RWPE2 (cell line): ENCODE measurements at regions not wholly inside any gene's neighbourhood (a gene's known extent, or its start where the extent isn't known, plus 50 kb on each side); places are given as distances from the start of the nearest gene placed in this dataset.
A peak's percentile ranks its signal among the peaks of the same experiment; 100 is the strongest.
"Not testable (repeated sequence)": the region's sequence is repeated elsewhere in the genome, so short reads cannot be mapped to it uniquely, and the experiment has no call there.

Source experiments
- ATAC-seq: fragments of 200-7000 bp; cut with Tn5 transposase; 3 replicates; pipeline ENCODE4 v1.9.1; 2021; ENCODE audit warnings: low read depth
- DNase-seq: peaks from one replicate; pipeline ENCODE4 v3.0.0-alpha.2; 2020; ENCODE audit warnings: low spot score
- H3K27ac ChIP-seq: fragments of 450-650 bp; 2 replicates; pipeline ENCODE4 v1.5.1; 2017; ENCODE audit warnings: mild to moderate bottlenecking; ENCODE audit not compliant: poor library complexity, severe bottlenecking
- H3K27me3 ChIP-seq: fragments of 250-450 bp; sonication (Bioruptor Pico); 2 replicates; pipeline ENCODE4 v1.5.1; 2021; ENCODE audit warnings: mild to moderate bottlenecking, moderate library complexity; ENCODE audit not compliant: insufficient read depth, poor library complexity, severe bottlenecking
- H3K36me3 ChIP-seq: fragments of 250-450 bp; sonication (Bioruptor Pico); 2 replicates; pipeline ENCODE4 v1.5.1; 2020; ENCODE audit warnings: low read depth, mild to moderate bottlenecking, moderate library complexity
- H3K4me1 ChIP-seq: fragments of 250-450 bp; sonication (Bioruptor Pico); 2 replicates; pipeline ENCODE4 v1.5.1; 2021; ENCODE audit warnings: mild to moderate bottlenecking, moderate library complexity; ENCODE audit not compliant: insufficient read depth, poor library complexity, severe bottlenecking
- H3K4me3 ChIP-seq: fragments of 250-450 bp; sonication (Bioruptor Pico); 2 replicates; pipeline ENCODE4 v1.5.1; 2021; ENCODE audit warnings: mild to moderate bottlenecking, moderate library complexity; ENCODE audit not compliant: severe bottlenecking
- H3K9me3 ChIP-seq: fragments of 250-450 bp; sonication (Bioruptor Pico); 2 replicates; pipeline ENCODE4 v1.5.1; 2021; ENCODE audit warnings: mild to moderate bottlenecking, moderate library complexity; ENCODE audit not compliant: severe bottlenecking
- CTCF ChIP-seq: fragments of 450-650 bp; IDR thresholded peaks from one replicate; pipeline ENCODE4 v1.5.1; 2017; ENCODE audit warnings: mild to moderate bottlenecking, moderate library complexity; ENCODE audit not compliant: poor library complexity, severe bottlenecking

GRCh38 chr1:149841597-149842238 lies 57.6 kb upstream of the BOLA1 start:
- not testable (repeated sequence) for H3K9me3 ChIP-seq, DNase-seq, H3K27ac ChIP-seq, H3K4me3 ChIP-seq, H3K27me3 ChIP-seq
- Histone ChIP-seq H3K4me1 (peaks cover 17% of the 10 kb centered on the region), H3K36me3 (peaks cover 19% of the 10 kb centered on the region)
- peak; percentile 51 for ATAC-seq

- H3K27ac ChIP-seq: peak overlapping the region; percentile 86
- DNase-seq: not testable (repeated sequence)
Observed at GRCh38 chr1:149842458-149843064, 56.8 kb upstream of the BOLA1 start.

GRCh38 chr1:149843431-149844041 lies 55.8 kb upstream of the BOLA1 start:
- no peak for DNase-seq
- peak overlapping the region; percentile 86 for H3K27ac ChIP-seq
- no peak for ATAC-seq
- TF ChIP-seq CTCF: no peak
- peaks cover 25% of the 10 kb centered on the region for H3K36me3 ChIP-seq
- no peaks in the 10 kb centered on the region for H3K27me3 ChIP-seq
- peaks cover 34% of the 10 kb centered on the region for H3K4me1 ChIP-seq
- H3K9me3 ChIP-seq: no peaks in the 10 kb centered on the region
- peak overlapping the region; percentile 57 for H3K4me3 ChIP-seq

More at GRCh38 chr1:149842458-149843064, 56.8 kb upstream of the BOLA1 start:
- peaks cover 23% of the 10 kb centered on the region for H3K36me3 ChIP-seq
- not testable (repeated sequence) for H3K9me3 ChIP-seq, H3K27me3 ChIP-seq, H3K4me3 ChIP-seq
- ATAC-seq: peak; percentile 59
- peaks cover 24% of the 10 kb centered on the region for H3K4me1 ChIP-seq

- peak overlapping the region; percentile 86 for H3K27ac ChIP-seq
- no peaks in the 10 kb centered on the region for H3K9me3 ChIP-seq
- peak overlapping the region; percentile 57 for H3K4me3 ChIP-seq
- no peak for DNase-seq
- no peak for TF ChIP-seq CTCF
- no peaks in the 10 kb centered on the region for H3K27me3 ChIP-seq
- ATAC-seq: no peak
- peaks cover 26% of the 10 kb centered on the region for H3K36me3 ChIP-seq
- H3K4me1 ChIP-seq: peaks cover 40% of the 10 kb centered on the region
Observed at GRCh38 chr1:149844101-149844500, 55.3 kb upstream of the BOLA1 start.

GRCh38 chr1:149844650-149845255 lies 54.6 kb upstream of the BOLA1 start:
- DNase-seq: no peak
- peaks cover 26% of the 10 kb centered on the region for H3K36me3 ChIP-seq
- H3K4me1 ChIP-seq: peaks cover 45% of the 10 kb centered on the region

More at GRCh38 chr1:149844650-149845255, 54.6 kb upstream of the BOLA1 start:
- H3K4me3 ChIP-seq: no peak overlapping the region
- H3K27ac ChIP-seq: peak overlapping the region; percentile 86
- H3K9me3 ChIP-seq: no peaks in the 10 kb centered on the region
- H3K27me3 ChIP-seq: no peaks in the 10 kb centered on the region
- no peak for ATAC-seq
- no peak for TF ChIP-seq CTCF
